Upper lobe of left lung (tissue), 4 donors: ENCODE measurements at regions not wholly inside any gene's neighbourhood (a gene's known extent, or its start where the extent isn't known, plus 50 kb on each side); places are given as distances from the start of the nearest gene placed in this dataset.

Experiments
- CTCF ChIP-seq, 6 experiments: fragments of 450-650 bp in 4 of 6; fragments of 200-600 bp in 2 of 6; sonication (generic) in 2 of 6; IDR thresholded peaks; one replicate each; pipeline ENCODE4 v1.5.1; 2016 to 2019; ENCODE audit warnings: antibody characterized with exemption in 6 of 6
- POLR2A ChIP-seq, 4 donors: fragments of 450-650 bp; IDR thresholded peaks; one replicate each; pipeline ENCODE4 v1.5.1; 2016 to 2017; ENCODE audit warnings: antibody characterized with exemption in 4 of 4, mild to moderate bottlenecking in 2 of 4
- POLR2AphosphoS5 ChIP-seq, 2 donors: sonication (generic); formaldehyde crosslinking; IDR thresholded peaks; one replicate each; pipeline ENCODE4 v1.5.1; 2017; ENCODE audit warnings: antibody characterized with exemption in 2 of 2

DNA sequence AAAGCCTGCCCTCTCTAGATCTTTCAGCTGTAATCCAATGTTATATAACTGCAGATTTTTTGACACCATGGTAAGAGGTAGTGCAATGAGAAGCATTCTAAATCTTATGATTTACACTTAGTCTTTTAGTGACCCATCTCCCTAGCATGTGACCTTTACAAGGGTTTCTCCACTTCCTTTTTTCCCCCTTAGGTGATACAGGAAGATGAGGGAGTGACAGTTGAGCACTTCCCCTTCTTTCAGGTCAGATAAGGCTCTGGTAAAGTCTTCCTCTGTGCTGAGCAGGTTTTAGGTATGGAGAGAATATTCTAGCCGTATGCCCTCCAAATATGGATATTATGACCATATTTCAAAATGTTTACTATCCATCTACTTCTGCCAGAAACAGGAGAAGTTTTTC lies 753.6 kb downstream of the JRKL start:
- no peak for TF ChIP-seq CTCF (IDR thresholded peaks at IDR 0.05)
- no peak for TF ChIP-seq POLR2AphosphoS5 (IDR thresholded peaks at IDR 0.05)
- TF ChIP-seq POLR2A (IDR thresholded peaks at IDR 0.05), result no peak
